IMR-90 (cell line): ENCODE measurements at regions not wholly inside any gene's neighbourhood (a gene's known extent, or its start where the extent isn't known, plus 50 kb on each side); places are given as distances from the start of the nearest gene placed in this dataset.

Experiments used
- ATAC-seq: fragments of 200-7000 bp; cut with Tn5 transposase; 2 replicates; pipeline ENCODE4 v1.9.1; 2020; ENCODE audit warnings: low read depth, mild to moderate bottlenecking, moderate library complexity
- BruUV-seq: library from RNA; stranded (reverse); fragments of 400-500 nt; replicated peaks from 2 replicates; lab custom pipeline; 2021; lab: Mats Ljungman, UMichigan
- CTCF ChIA-PET: fragments of 300-600 bp; formaldehyde crosslinking; extraction: SDS; loops from one replicate; lab custom pipeline; 2021; ENCODE audit warnings: antibody characterized with exemption; lab: Yijun Ruan, JAX
- POLR2A ChIA-PET: fragments of 300-600 bp; sonication (Branson Sonifier 250); formaldehyde crosslinking; loops from one replicate; lab custom pipeline; 2022; ENCODE audit warnings: antibody characterized with exemption; ENCODE audit not compliant: unreplicated experiment; lab: Charles Lee
- DNase-seq: peaks from one replicate; pipeline ENCODE4 v3.0.0; 2013
- H2AFZ ChIP-seq: replicated peaks from 2 replicates; pipeline ENCODE3; 2013; ENCODE audit warnings: low read length, mild to moderate bottlenecking; ENCODE audit not compliant: poor library complexity
- H2AK5ac ChIP-seq: 2 replicates; pipeline ENCODE4 v1.6.1; 2013; ENCODE audit warnings: low read depth, low read length, inconsistent platforms
- H2AK9ac ChIP-seq: replicated peaks from 2 replicates; pipeline ENCODE3; 2013; ENCODE audit warnings: mild to moderate bottlenecking, low read depth, low read length, moderate library complexity; ENCODE audit not compliant: poor library complexity
- H2BK120ac ChIP-seq: 2 replicates; pipeline ENCODE4 v1.6.1; 2013; ENCODE audit warnings: low read depth, low read length, inconsistent platforms
- H2BK15ac ChIP-seq: 3 replicates; pipeline ENCODE4 v1.6.1; 2013; ENCODE audit warnings: low read depth, low read length, inconsistent platforms
- H2BK20ac ChIP-seq: 2 replicates; pipeline ENCODE4 v1.6.1; 2013; ENCODE audit warnings: low read depth, mild to moderate bottlenecking, inconsistent platforms, low read length, moderate library complexity
- H2BK5ac ChIP-seq: 2 replicates; pipeline ENCODE4 v1.6.1; 2013; ENCODE audit warnings: mild to moderate bottlenecking, low read depth, low read length, inconsistent platforms; ENCODE audit not compliant: poor library complexity, severe bottlenecking
- H3K14ac ChIP-seq: replicated peaks from 2 replicates; pipeline ENCODE4 v1.6.1; 2013; ENCODE audit warnings: low read depth, low read length, inconsistent platforms
- H3K18ac ChIP-seq: 2 replicates; pipeline ENCODE4 v1.6.1; 2013; ENCODE audit warnings: low read depth, low read length, control low read depth
- H3K23ac ChIP-seq: 2 replicates; pipeline ENCODE4 v1.6.1; 2013; ENCODE audit warnings: low read depth, low read length, inconsistent platforms
- H3K27ac ChIP-seq: 2 replicates; pipeline ENCODE4 v1.5.1; 2013; ENCODE audit warnings: mild to moderate bottlenecking, control low read depth, low read length; ENCODE audit not compliant: insufficient read depth
- H3K27me3 ChIP-seq: 2 replicates; pipeline ENCODE4 v1.6.1; 2013; ENCODE audit warnings: low read length; ENCODE audit not compliant: control insufficient read depth, insufficient read depth
- H3K36me3 ChIP-seq: 2 replicates; pipeline ENCODE4 v1.6.1; 2013; ENCODE audit warnings: low read length, mixed read lengths; ENCODE audit not compliant: control insufficient read depth, insufficient read depth
- H3K4ac ChIP-seq: 2 replicates; pipeline ENCODE4 v1.6.1; 2013; ENCODE audit warnings: low read depth, low read length, inconsistent platforms
- H3K4me1 ChIP-seq: 2 replicates; pipeline ENCODE4 v1.6.1; 2013; ENCODE audit warnings: low read length, mixed read lengths; ENCODE audit not compliant: control insufficient read depth, insufficient read depth
- H3K4me2 ChIP-seq: 2 replicates; pipeline ENCODE4 v1.6.1; 2013; ENCODE audit warnings: low read depth, mild to moderate bottlenecking, control low read depth, low read length, moderate library complexity
- H3K4me3 ChIP-seq: 2 replicates; pipeline ENCODE4 v1.5.1; 2013; ENCODE audit warnings: low read depth, mild to moderate bottlenecking, control low read depth, low read length, moderate library complexity; ENCODE audit not compliant: insufficient read depth
- H3K56ac ChIP-seq: 2 replicates; pipeline ENCODE4 v1.6.1; 2013; ENCODE audit warnings: low read length, inconsistent platforms; ENCODE audit not compliant: insufficient read depth; ENCODE audit errors: extremely low read depth
- H3K79me1 ChIP-seq, 2 experiments: 2 replicates each; pipeline ENCODE4 v1.6.1; 2013; ENCODE audit warnings: low read length in 2 of 2, inconsistent platforms in 1 of 2, low read depth in 1 of 2
- H3K9ac ChIP-seq: 2 replicates; pipeline ENCODE4 v1.6.1; 2013; ENCODE audit warnings: low read depth, low read length, control low read depth
- H3K9me1 ChIP-seq: 2 replicates; pipeline ENCODE4 v1.6.1; 2013; ENCODE audit warnings: low read length, inconsistent platforms; ENCODE audit not compliant: insufficient read depth
- H3K9me3 ChIP-seq: 2 replicates; pipeline ENCODE4 v1.6.1; 2013; ENCODE audit warnings: low read length; ENCODE audit not compliant: control insufficient read depth, insufficient read depth
- H4K20me1 ChIP-seq: 2 replicates; pipeline ENCODE4 v1.6.1; 2013; ENCODE audit warnings: low read length, inconsistent platforms; ENCODE audit not compliant: insufficient read depth
- H4K5ac ChIP-seq: 2 replicates; pipeline ENCODE4 v1.6.1; 2013; ENCODE audit warnings: mild to moderate bottlenecking, low read depth, low read length, control low read depth
- H4K8ac ChIP-seq, 2 experiments: 2 replicates each; pipeline ENCODE4 v1.6.1; 2013; ENCODE audit warnings: low read depth in 2 of 2, low read length in 2 of 2, control low read depth in 1 of 2, inconsistent platforms in 1 of 2
- H4K91ac ChIP-seq: 2 replicates; pipeline ENCODE4 v1.6.1; 2013; ENCODE audit warnings: low read depth, low read length, inconsistent platforms; ENCODE audit not compliant: insufficient read depth
- BHLHE40 ChIP-seq: fragments of 150-350 bp; IDR thresholded peaks from 2 replicates; pipeline ENCODE4 v1.6.1; 2016; ENCODE audit warnings: mild to moderate bottlenecking, low read depth, low read length
- CEBPB ChIP-seq: IDR thresholded peaks from 2 replicates; pipeline ENCODE4 v1.6.1; 2012; ENCODE audit warnings: low read depth, low read length, improper control_type of control experiment
- CHD1 ChIP-seq: IDR thresholded peaks from 2 replicates; pipeline ENCODE4 v1.6.1; 2012; ENCODE audit warnings: low read depth, low read length, improper control_type of control experiment
- FOS ChIP-seq: fragments of 150-350 bp; IDR thresholded peaks from 2 replicates; pipeline ENCODE4 v1.6.1; 2016; ENCODE audit warnings: low read depth, low read length
- MAFK ChIP-seq: IDR thresholded peaks from 2 replicates; pipeline ENCODE4 v1.6.1; 2012; ENCODE audit warnings: low read depth, low read length, improper control_type of control experiment
- MAZ ChIP-seq: IDR thresholded peaks from 2 replicates; pipeline ENCODE4 v1.6.1; 2012; ENCODE audit warnings: low read depth, mild to moderate bottlenecking, low read length, improper control_type of control experiment, moderate library complexity, borderline replicate concordance
- MXI1 ChIP-seq: IDR thresholded peaks from 2 replicates; pipeline ENCODE4 v1.6.1; 2012; ENCODE audit warnings: low read depth, mild to moderate bottlenecking, low read length, moderate library complexity, borderline replicate concordance
- NFE2L2 ChIP-seq: fragments of 150-350 bp; IDR thresholded peaks from 2 replicates; pipeline ENCODE4 v1.6.1; 2016; ENCODE audit warnings: low read depth, mild to moderate bottlenecking, low read length
- POLR2A ChIP-seq: IDR thresholded peaks from 2 replicates; pipeline ENCODE4 v1.6.1; 2012; ENCODE audit warnings: mild to moderate bottlenecking, low read depth, low read length
- RAD21 ChIP-seq: IDR thresholded peaks from 2 replicates; pipeline ENCODE4 v1.6.1; 2012; ENCODE audit warnings: low read length, improper control_type of control experiment
- RCOR1 ChIP-seq: IDR thresholded peaks from 2 replicates; pipeline ENCODE4 v1.6.1; 2012; ENCODE audit warnings: mild to moderate bottlenecking, low read length, improper control_type of control experiment; ENCODE audit not compliant: insufficient replicate concordance
- RFX5 ChIP-seq: IDR thresholded peaks from 2 replicates; pipeline ENCODE4 v1.8.0; 2012; ENCODE audit warnings: low read depth, mild to moderate bottlenecking, low read length, moderate library complexity
- SMC3 ChIP-seq: fragments of 150-350 bp; IDR thresholded peaks from 2 replicates; pipeline ENCODE4 v1.6.1; 2016; ENCODE audit warnings: low read depth, mild to moderate bottlenecking, antibody characterized with exemption, low read length, moderate library complexity
- WGBS, 2 experiments: methylation state at CpG; one replicate each; pipeline versions ENCODE4 v1.1.5 to v1.1.7; 2013; ENCODE audit warnings: missing lambda C conversion rate in 2 of 2; ENCODE audit not compliant: insufficient read length in 1 of 2; ENCODE audit errors: extremely low coverage in 2 of 2; 5-methylcytosine and 5-hydroxymethylcytosine counted together
- dilution Hi-C: fragments of 300-500 bp; cut with HindIII; formaldehyde crosslinking; loops from one replicate; pipeline ENCODE4 v1.14.3; 2018; ENCODE audit warnings: low sequenced_read_pairs; ENCODE audit not compliant: unreplicated experiment
- in situ Hi-C: fragments of 300-500 bp; cut with MboI; formaldehyde crosslinking; loops from 3 replicates; pipeline ENCODE4 v1.14.3; 2019; ENCODE audit warnings: low sequenced_read_pairs, inconsistent platforms, mixed read lengths
- intact Hi-C: fragments of 100-400 bp; cut with micrococcal nuclease; formaldehyde crosslinking; loops from 2 replicates; pipeline ENCODE4 v1.10.0; 2022
- TF ChIP-seq, protein P1 (sequence below): fragments of 150-350 bp; IDR thresholded peaks from 2 replicates; pipeline ENCODE4 v1.6.1; 2017; ENCODE audit warnings: mild to moderate bottlenecking, antibody characterized with exemption, low read length, low read depth
- TF ChIP-seq, protein P2 (sequence below): fragments of 150-350 bp; IDR thresholded peaks from 2 replicates; pipeline ENCODE4 v1.6.1; 2016; ENCODE audit warnings: low read depth, mild to moderate bottlenecking, low read length, moderate library complexity, borderline replicate concordance
- TF ChIP-seq, protein P3 (sequence below): conservative IDR thresholded peaks from 2 replicates; pipeline ENCODE4 v1.5.1; 2012; ENCODE audit warnings: mild to moderate bottlenecking, low read depth, low read length, improper control_type of control experiment

DNA sequence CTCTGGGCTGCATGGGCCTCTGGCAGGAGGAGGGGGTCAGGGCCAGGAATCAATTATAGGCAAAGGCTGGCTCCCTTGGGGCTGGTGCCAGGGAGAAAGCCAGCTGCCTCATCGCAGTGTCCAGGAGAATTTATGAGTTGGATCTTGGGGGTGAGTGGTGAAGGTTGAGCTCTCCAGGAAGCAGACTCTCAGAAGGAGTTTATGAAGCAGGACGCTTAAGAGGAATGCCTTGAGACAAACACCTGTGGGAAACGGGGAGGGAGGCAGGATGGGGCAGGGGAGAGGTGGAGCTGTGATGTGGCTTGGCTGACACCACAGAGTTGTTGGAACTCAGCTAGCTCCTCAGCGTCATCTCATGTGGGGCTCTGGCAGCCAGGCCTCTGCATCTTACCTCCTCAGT lies 428.5 kb downstream of the RPS24 start:
- no peak overlapping the region for H4K8ac ChIP-seq
- no peak overlapping the region for H2BK5ac ChIP-seq
- H3K36me3 ChIP-seq, result no peaks in the 10 kb centered on the region
- in situ Hi-C loops, result no loop called here
- no peaks in the 10 kb centered on the region for H3K27me3 ChIP-seq
- intact Hi-C loops, result no loop called here
- peaks cover 14% of the 10 kb centered on the region for H3K4me1 ChIP-seq
- H4K91ac ChIP-seq, result no peak overlapping the region
- H3K79me1 ChIP-seq, result no peaks in the 10 kb centered on the region
- ChIA-PET CTCF (no interaction called here), POLR2A (no interaction called here)
- peak overlapping the region; percentile 35; the same call in 1 of the 2 replicates for H2AK5ac ChIP-seq
- no peak overlapping the region for H3K27ac ChIP-seq
- H3K56ac ChIP-seq, result no peak overlapping the region
- no peak overlapping the region for H3K18ac ChIP-seq
- H3K4me3 ChIP-seq, result no peak overlapping the region
- no peaks in the 10 kb centered on the region for H3K9me3 ChIP-seq
- no peak overlapping the region for H2AK9ac ChIP-seq
- no peak overlapping the region for H3K9ac ChIP-seq
- no peak overlapping the region for H3K4me2 ChIP-seq
- BruUV-seq, result no TSS peak
- WGBS, 2 experiments, result 94% methylated on average over 2 of the region's 4 CpGs; no CpG with 5 or more reads in 1 of the 2 experiments
- H3K9me1 ChIP-seq, result peaks cover 15% of the 10 kb centered on the region
- H4K5ac ChIP-seq, result no peak overlapping the region
- no peak overlapping the region for H3K4ac ChIP-seq
- H3K14ac ChIP-seq, result no peak overlapping the region
- no peaks in the 10 kb centered on the region for H4K20me1 ChIP-seq
- dilution Hi-C loops, result no loop called here
- 0 out of 2 replicates have a peak overlapping the region, but pooled peaks have one; percentile 22 for H2BK120ac ChIP-seq
- DNase-seq (no peak), ATAC-seq (no peak)
- peak overlapping the region; percentile 43; the same call in 1 of the 3 replicates for H2BK15ac ChIP-seq
- H2AFZ ChIP-seq, result no peak overlapping the region
- H2BK20ac ChIP-seq, result 0 out of 2 replicates have a peak overlapping the region, but pooled peaks have one; percentile 5
- TF ChIP-seq MXI1 (no peak), RFX5 (no peak), CHD1 (no peak), NFE2L2 (no peak), CEBPB (no peak), MAFK (no peak), SMC3 (no peak), RCOR1 (no peak), BHLHE40 (no peak), FOS (no peak), MAZ (no peak), RAD21 (no peak), POLR2A (no peak)
- TF ChIP-seq, protein P1, sequence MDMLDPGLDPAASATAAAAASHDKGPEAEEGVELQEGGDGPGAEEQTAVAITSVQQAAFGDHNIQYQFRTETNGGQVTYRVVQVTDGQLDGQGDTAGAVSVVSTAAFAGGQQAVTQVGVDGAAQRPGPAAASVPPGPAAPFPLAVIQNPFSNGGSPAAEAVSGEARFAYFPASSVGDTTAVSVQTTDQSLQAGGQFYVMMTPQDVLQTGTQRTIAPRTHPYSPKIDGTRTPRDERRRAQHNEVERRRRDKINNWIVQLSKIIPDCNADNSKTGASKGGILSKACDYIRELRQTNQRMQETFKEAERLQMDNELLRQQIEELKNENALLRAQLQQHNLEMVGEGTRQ, result no peak
- TF ChIP-seq, protein P2, sequence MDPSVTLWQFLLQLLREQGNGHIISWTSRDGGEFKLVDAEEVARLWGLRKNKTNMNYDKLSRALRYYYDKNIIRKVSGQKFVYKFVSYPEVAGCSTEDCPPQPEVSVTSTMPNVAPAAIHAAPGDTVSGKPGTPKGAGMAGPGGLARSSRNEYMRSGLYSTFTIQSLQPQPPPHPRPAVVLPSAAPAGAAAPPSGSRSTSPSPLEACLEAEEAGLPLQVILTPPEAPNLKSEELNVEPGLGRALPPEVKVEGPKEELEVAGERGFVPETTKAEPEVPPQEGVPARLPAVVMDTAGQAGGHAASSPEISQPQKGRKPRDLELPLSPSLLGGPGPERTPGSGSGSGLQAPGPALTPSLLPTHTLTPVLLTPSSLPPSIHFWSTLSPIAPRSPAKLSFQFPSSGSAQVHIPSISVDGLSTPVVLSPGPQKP, result no peak
- TF ChIP-seq, protein P3, sequence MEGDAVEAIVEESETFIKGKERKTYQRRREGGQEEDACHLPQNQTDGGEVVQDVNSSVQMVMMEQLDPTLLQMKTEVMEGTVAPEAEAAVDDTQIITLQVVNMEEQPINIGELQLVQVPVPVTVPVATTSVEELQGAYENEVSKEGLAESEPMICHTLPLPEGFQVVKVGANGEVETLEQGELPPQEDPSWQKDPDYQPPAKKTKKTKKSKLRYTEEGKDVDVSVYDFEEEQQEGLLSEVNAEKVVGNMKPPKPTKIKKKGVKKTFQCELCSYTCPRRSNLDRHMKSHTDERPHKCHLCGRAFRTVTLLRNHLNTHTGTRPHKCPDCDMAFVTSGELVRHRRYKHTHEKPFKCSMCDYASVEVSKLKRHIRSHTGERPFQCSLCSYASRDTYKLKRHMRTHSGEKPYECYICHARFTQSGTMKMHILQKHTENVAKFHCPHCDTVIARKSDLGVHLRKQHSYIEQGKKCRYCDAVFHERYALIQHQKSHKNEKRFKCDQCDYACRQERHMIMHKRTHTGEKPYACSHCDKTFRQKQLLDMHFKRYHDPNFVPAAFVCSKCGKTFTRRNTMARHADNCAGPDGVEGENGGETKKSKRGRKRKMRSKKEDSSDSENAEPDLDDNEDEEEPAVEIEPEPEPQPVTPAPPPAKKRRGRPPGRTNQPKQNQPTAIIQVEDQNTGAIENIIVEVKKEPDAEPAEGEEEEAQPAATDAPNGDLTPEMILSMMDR, result no peak
- H3K23ac ChIP-seq, result no peak overlapping the region
